ENCODE measurements at regions not wholly inside any gene's neighbourhood (a gene's known extent, or its start where the extent isn't known, plus 50 kb on each side); places are given as distances from the start of the nearest gene placed in this dataset.

DNA sequence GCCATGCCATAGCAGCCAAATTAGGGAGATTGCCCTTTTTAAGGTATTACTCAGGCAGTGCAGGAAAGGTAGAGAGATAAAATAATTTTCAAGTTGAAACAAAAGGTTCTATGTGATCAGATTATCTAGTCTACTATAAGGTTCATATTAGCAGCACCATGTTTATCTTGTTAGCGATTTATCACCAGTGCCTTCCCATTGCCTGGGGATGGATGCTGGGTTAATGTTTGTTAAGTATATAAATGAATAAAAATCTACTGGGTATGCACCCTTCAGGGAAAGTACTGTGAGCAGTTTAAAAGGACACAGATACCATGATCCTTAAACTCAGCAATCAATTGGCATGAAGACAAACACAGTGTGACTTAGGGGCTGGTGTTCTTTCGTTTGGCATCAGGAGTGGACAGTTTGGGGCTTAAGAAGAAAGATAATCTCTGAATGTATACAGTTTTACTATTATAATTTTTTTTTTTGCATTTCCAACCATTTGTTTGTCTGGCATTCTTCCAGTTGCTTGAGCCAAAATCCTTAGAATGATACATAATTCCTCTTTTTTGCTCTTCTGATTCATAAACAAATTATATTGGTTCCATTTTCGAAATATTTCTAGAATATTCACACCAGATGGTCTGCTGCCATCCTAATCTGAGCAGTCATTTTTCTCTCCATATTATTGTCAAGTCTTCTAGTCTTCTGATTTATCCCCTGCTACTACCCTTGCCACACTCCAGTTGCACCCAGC, 512.8 kb upstream of the SLC8A1 start:
- peaks cover 0 to 6% (median 3%) of the 10 kb centered on the region in 7 donors for H3K9me3 Mint-ChIP-seq
- H3K27me3 Mint-ChIP-seq = no peaks in the 10 kb centered on the region
- no peaks in the 10 kb centered on the region for H3K4me1 Mint-ChIP-seq
- no peak overlapping the region for H3K4me3 Mint-ChIP-seq
- H3K27ac Mint-ChIP-seq = no peak overlapping the region
- no peak for DNase-seq
- no peak for ATAC-seq (ENCODE audit: low read depth in 2 of 2)
- H3K36me3 Mint-ChIP-seq = no peaks in the 10 kb centered on the region

DNA sequence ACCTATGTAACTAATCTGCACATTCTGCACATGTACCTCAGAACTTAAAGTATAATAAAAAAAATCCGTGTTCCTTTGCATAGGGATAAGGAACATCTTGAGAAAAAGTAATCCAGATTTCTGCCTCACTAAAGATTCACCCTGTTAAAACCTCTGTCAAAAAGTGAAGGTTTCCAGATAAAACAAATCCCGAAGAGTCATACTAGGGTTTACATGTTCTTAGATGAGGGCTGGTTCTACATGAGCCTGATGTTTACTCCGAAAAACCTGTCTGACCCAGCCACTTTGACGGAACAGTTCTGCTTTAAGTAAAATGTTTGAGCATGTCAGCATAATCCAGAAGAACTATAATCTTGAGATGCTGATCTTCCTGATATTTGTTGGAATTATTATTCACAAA, 515.6 kb upstream of the SLC8A1 start:
- H3K4me1 Mint-ChIP-seq = no peaks in the 10 kb centered on the region
- no peak for ATAC-seq (ENCODE audit: low read depth in 2 of 2)
- H3K4me3 Mint-ChIP-seq = no peak overlapping the region

DNA sequence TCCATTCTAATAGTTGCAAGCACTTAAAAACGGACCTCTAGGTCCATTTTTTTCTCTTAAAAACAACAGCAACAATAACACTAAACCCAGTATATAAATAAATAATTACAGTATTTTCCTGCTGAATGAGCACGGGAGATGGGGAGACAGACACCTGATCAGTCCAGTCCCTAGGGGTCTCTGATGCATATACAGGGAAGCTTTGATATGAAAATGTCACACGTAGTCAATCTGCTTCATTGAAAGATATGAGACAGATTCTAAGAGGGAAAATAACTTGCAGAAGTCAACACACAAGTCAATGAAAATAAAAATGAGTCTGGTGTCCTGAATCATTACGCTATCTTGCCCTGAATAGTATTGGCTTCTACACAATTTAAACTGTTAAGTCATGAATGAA, 523.3 kb upstream of the SLC8A1 start:
- Mint-ChIP-seq H3K36me3 (no peaks in the 10 kb centered on the region), H3K4me1 (no peaks in the 10 kb centered on the region), H3K4me3 (no peak overlapping the region), H3K27me3 (no peaks in the 10 kb centered on the region), H3K27ac (no peak overlapping the region), H3K9me3 (no peaks in the 10 kb centered on the region)
- ATAC-seq (ENCODE audit: low read depth in 2 of 2) (no peak), DNase-seq (no peak)

More for the DNA sequence above, 515.6 kb upstream of the SLC8A1 start:
- DNase-seq = no peak
- Mint-ChIP-seq H3K27me3 (no peaks in the 10 kb centered on the region), H3K36me3 (no peaks in the 10 kb centered on the region), H3K9me3 (peaks cover 0 to 6% (median 3%) of the 10 kb centered on the region in 7 donors), H3K27ac (no peak overlapping the region)

DNA sequence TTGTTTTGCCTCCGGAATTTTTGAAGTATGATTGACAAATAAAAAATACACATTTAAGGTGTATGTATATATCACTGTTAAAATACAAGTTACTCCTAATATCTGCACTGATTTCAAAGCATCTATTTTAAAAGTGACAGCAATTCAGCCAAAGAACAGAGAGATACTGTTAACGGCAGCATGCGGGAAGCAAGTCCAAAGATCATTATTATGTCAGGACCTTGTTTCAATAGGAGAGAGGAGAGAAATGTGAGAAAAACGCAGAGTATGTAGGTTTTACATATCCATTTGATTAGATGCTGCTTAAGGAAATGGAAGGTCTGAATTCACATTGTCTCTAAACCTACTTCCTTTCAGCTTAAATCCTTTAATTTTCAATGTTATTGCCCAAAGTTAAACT, 545.5 kb upstream of the SLC8A1 start:
- H3K27me3 Mint-ChIP-seq = no peaks in the 10 kb centered on the region
- peaks cover 0 to 4% (median 0%) of the 10 kb centered on the region in 7 donors for H3K9me3 Mint-ChIP-seq
- H3K4me3 Mint-ChIP-seq = no peak overlapping the region
- DNase-seq = no peak
- H3K4me1 Mint-ChIP-seq = no peaks in the 10 kb centered on the region
- H3K27ac Mint-ChIP-seq = no peak overlapping the region
- no peaks in the 10 kb centered on the region for H3K36me3 Mint-ChIP-seq
- ATAC-seq (ENCODE audit: low read depth in 2 of 2) = no peak

DNA sequence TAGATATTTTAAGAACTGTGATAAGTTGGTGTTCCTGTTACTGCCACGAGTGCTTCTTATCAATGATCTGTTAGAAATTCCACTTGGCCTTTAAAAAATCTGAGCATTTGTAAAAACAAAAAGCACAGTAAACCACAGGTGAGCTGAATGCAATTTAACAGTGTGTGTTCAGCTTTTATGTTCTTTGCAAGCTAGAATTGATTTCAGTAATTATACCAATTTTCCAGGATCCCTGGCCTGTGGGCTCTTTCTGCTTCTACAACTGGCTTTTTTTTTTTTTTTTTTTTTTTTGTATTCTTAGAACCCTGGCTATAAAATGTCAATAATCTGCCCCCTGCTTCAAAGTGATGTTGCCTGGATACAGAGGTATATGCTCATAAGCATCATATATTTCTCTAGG, 548.5 kb upstream of the SLC8A1 start:
- no peaks in the 10 kb centered on the region for H3K27me3 Mint-ChIP-seq
- H3K4me1 Mint-ChIP-seq = no peaks in the 10 kb centered on the region
- H3K27ac Mint-ChIP-seq = no peak overlapping the region
- H3K9me3 Mint-ChIP-seq = peaks cover 0 to 4% (median 0%) of the 10 kb centered on the region in 7 donors
- no peak for ATAC-seq (ENCODE audit: low read depth in 2 of 2)
- H3K36me3 Mint-ChIP-seq = no peaks in the 10 kb centered on the region
- H3K4me3 Mint-ChIP-seq = no peak overlapping the region
- DNase-seq = no peak

DNA sequence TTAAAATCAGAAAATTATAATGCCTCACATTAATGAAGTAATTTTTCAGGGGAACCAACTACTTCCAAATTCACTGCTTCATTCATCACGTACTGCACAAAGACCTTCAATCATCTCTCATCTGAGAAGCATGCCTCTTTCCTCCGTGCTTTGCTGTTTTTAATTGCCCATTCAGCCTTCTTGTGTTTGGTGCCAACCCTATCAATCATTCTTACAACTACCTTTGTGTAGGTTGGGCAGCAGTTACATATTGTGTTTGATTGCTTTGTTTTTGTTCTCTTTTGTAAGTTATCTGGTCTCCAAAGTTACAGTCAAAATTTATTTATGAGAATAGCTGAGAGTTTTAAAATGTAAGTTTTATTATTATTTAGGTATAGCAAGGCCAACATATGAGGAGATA, 549.0 kb upstream of the SLC8A1 start:
- H3K9me3 Mint-ChIP-seq = peaks cover 0 to 4% (median 0%) of the 10 kb centered on the region in 7 donors
- no peaks in the 10 kb centered on the region for H3K36me3 Mint-ChIP-seq
- no peak overlapping the region for H3K27ac Mint-ChIP-seq
- ATAC-seq (ENCODE audit: low read depth in 2 of 2) (no peak), DNase-seq (no peak)
- no peaks in the 10 kb centered on the region for H3K4me1 Mint-ChIP-seq
- no peak overlapping the region for H3K4me3 Mint-ChIP-seq
- no peaks in the 10 kb centered on the region for H3K27me3 Mint-ChIP-seq

DNA sequence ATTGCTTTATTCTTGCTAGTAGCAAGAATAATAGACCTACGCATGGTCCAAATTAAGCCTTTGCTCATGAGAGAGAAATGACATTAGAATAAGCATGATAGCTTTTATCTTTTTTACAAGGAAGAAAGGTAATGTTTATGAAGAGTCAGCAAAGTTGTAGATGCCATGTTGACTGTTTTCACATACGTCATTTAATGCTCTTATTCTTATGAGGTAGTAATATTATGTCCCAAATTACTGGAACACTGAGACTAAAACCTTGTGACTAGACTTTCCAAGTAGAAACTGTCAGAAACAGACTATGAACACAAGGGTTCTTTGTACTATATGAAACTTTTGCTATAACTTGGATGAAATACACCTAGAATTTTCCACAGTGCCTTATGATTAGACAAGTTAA, 552.8 kb upstream of the SLC8A1 start:
- DNase-seq (no peak), ATAC-seq (ENCODE audit: low read depth in 2 of 2) (no peak)
- Mint-ChIP-seq H3K27ac (no peak overlapping the region), H3K9me3 (peaks cover 0 to 4% (median 0%) of the 10 kb centered on the region in 7 donors), H3K27me3 (no peaks in the 10 kb centered on the region), H3K4me1 (no peaks in the 10 kb centered on the region), H3K36me3 (no peaks in the 10 kb centered on the region), H3K4me3 (no peak overlapping the region)

DNA sequence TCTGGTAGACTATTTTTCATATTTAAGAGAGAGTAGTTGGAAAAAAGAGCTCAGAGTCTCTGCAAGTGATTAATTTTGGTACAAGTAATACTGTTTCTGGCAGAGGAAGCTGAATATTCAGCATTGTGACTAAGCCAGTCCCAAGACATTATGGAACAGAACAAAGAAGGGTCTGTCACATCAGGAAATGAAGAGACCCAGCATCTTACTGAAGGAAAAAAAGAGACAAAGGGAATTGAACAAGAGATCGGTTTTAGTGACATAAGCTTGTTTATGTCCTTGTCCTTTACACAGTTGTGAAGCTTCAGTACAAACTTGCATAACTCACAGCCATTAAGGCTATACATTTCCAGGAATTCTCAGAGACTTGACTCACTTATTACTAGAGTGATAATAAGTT, 568.5 kb upstream of the SLC8A1 start:
- no peaks in the 10 kb centered on the region for H3K9me3 Mint-ChIP-seq
- no peaks in the 10 kb centered on the region for H3K4me1 Mint-ChIP-seq
- H3K36me3 Mint-ChIP-seq = no peaks in the 10 kb centered on the region
- no peak overlapping the region for H3K4me3 Mint-ChIP-seq
- no peak for ATAC-seq (ENCODE audit: low read depth in 2 of 2)
- no peak for DNase-seq
- no peaks in the 10 kb centered on the region for H3K27me3 Mint-ChIP-seq
- H3K27ac Mint-ChIP-seq = no peak overlapping the region

DNA sequence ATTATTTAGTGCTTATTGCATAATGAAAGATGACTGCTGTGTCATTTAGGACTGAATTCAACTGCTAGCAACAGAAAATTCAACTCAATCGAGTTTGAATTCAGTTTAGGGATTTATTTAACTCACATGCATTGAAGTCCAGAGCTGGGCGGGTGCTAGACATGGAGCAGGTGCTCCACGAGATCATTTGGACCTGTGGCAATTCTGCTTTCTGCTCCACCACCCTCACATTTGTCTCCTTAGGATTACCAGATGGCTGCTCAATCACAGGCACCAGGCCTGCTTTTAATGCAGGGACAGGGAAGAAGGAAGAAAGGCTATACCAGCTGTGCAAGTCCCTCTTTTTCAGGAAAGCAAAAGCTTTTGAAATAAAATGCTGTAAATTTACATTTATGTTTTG, 572.9 kb upstream of the SLC8A1 start:
- H3K4me3 Mint-ChIP-seq = no peak overlapping the region
- no peaks in the 10 kb centered on the region for H3K9me3 Mint-ChIP-seq
- no peaks in the 10 kb centered on the region for H3K27me3 Mint-ChIP-seq
- H3K27ac Mint-ChIP-seq = no peak overlapping the region
- ATAC-seq (ENCODE audit: low read depth in 2 of 2) = no peak
- H3K4me1 Mint-ChIP-seq = no peaks in the 10 kb centered on the region
- no peak for DNase-seq
- H3K36me3 Mint-ChIP-seq = no peaks in the 10 kb centered on the region

DNA sequence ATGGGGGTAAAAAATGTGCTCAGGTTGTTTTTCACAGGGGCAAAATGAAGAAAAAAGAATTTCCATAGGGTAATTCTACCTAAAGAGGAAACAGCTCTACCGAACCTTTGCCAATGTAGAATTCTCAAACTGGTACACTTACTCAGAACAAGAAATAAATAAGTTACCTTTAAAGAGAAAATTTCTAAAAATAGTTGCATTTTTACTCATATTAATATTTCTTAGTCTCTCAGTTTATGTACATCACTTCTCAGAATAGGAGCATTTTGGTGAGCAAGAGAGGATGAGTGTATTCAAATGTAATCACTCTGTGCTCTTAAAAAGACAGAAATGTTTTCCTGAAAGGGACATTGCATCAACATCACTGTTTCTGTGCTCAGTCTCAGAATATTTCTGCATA, 574.7 kb upstream of the SLC8A1 start:
- H3K4me3 Mint-ChIP-seq = no peak overlapping the region
- no peaks in the 10 kb centered on the region for H3K27me3 Mint-ChIP-seq
- H3K36me3 Mint-ChIP-seq = no peaks in the 10 kb centered on the region
- ATAC-seq (ENCODE audit: low read depth in 2 of 2) = no peak
- no peak overlapping the region for H3K27ac Mint-ChIP-seq
- no peaks in the 10 kb centered on the region for H3K4me1 Mint-ChIP-seq
- H3K9me3 Mint-ChIP-seq = peaks cover 0 to 5% (median 0%) of the 10 kb centered on the region in 7 donors
- no peak for DNase-seq

DNA sequence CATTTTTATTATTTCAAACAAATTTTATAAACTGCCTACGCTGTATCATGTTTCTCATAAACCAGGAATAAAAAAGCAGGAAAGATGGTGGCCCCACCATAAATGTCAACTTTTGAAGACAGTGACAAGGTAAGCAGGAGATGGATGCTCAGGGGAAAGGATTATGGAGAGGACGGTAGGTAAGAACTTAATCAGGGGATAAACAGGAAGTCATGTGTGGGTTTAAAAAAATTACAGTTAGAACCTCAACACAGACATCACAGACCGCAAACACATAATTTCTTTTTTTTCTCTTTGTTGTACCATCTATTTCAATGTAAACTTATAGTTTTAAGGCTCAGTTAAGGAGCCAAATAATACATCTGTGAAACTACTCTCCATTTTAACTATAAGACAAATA, 575.2 kb upstream of the SLC8A1 start:
- Mint-ChIP-seq H3K36me3 (no peaks in the 10 kb centered on the region), H3K27me3 (no peaks in the 10 kb centered on the region), H3K27ac (no peak overlapping the region), H3K4me3 (no peak overlapping the region), H3K4me1 (no peaks in the 10 kb centered on the region), H3K9me3 (peaks cover 0 to 5% (median 0%) of the 10 kb centered on the region in 7 donors)
- DNase-seq = no peak
- ATAC-seq (ENCODE audit: low read depth in 2 of 2) = no peak

DNA sequence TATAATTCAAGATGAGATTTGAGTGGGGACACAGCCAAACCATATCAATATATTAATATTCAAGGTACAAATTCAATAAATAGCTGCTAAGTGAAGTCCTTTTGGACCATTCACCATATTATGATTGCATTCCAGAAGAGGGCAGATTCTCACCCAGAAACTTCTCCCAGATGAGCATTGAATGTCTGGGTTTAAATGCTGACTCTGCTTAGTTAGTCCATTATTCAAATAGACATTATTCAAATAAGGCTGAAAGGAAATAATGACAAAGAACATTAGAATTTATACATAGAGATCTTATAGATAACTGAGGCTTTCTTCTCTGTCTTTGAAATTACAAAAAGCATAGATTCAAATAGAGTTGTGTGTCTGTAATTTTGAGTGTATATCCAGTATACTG, 579.4 kb upstream of the SLC8A1 start:
- ATAC-seq (ENCODE audit: low read depth in 2 of 2) (no peak), DNase-seq (no peak)
- H3K4me3 Mint-ChIP-seq = no peak overlapping the region
- H3K4me1 Mint-ChIP-seq = no peaks in the 10 kb centered on the region
- H3K36me3 Mint-ChIP-seq = no peaks in the 10 kb centered on the region
- H3K27me3 Mint-ChIP-seq = no peaks in the 10 kb centered on the region
- no peak overlapping the region for H3K27ac Mint-ChIP-seq
- peaks cover 0 to 9% (median 0%) of the 10 kb centered on the region in 7 donors for H3K9me3 Mint-ChIP-seq

DNA sequence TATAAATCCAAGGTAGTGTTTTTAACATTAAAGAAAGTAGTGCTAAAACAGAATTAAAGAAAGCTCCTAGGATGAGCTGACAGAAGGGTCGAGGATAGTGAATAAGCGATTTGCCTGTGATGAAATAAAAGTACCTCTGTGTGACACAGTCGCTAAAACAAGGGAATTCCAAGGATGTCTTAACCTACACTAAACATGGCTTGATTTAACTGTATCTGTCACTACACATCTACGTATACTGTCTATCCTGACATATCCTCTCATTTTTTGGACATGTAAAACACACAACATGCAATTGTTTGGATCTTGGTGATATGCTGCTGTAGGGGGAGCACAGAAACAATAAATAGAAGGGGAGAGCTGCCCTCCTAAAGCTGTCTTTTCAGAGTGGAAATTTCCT, 580.8 kb upstream of the SLC8A1 start:
- no peak overlapping the region for H3K27ac Mint-ChIP-seq
- H3K36me3 Mint-ChIP-seq = no peaks in the 10 kb centered on the region
- no peaks in the 10 kb centered on the region for H3K4me1 Mint-ChIP-seq
- no peaks in the 10 kb centered on the region for H3K27me3 Mint-ChIP-seq
- DNase-seq (no peak), ATAC-seq (ENCODE audit: low read depth in 2 of 2) (no peak)
- H3K4me3 Mint-ChIP-seq = no peak overlapping the region
- peaks cover 0 to 9% (median 0%) of the 10 kb centered on the region in 7 donors for H3K9me3 Mint-ChIP-seq

DNA sequence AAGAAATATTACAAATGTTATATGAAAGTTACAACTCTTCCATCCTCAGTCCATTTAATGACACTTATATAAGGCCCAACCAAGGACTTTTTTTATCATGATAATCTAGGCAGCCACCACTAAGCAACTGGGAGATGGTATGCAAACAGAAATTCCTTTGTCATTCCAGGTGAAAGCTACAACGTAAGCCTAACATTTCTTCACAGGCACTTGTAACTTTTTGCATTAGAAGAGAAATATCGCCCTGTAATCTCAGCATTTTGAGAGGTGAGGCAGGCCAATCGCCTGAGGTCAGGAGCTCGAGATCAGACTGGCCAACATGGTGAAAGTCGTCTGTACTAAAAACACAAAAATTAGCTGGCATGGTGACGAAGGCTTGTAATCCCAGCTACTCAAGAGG, 581.2 kb upstream of the SLC8A1 start:
- H3K36me3 Mint-ChIP-seq = no peaks in the 10 kb centered on the region
- no peak for DNase-seq
- no peaks in the 10 kb centered on the region for H3K27me3 Mint-ChIP-seq
- H3K4me1 Mint-ChIP-seq = no peaks in the 10 kb centered on the region
- H3K4me3 Mint-ChIP-seq = no peak overlapping the region
- no peak overlapping the region for H3K27ac Mint-ChIP-seq
- peaks cover 0 to 9% (median 0%) of the 10 kb centered on the region in 7 donors for H3K9me3 Mint-ChIP-seq
- ATAC-seq (ENCODE audit: low read depth in 2 of 2) = no peak

DNA sequence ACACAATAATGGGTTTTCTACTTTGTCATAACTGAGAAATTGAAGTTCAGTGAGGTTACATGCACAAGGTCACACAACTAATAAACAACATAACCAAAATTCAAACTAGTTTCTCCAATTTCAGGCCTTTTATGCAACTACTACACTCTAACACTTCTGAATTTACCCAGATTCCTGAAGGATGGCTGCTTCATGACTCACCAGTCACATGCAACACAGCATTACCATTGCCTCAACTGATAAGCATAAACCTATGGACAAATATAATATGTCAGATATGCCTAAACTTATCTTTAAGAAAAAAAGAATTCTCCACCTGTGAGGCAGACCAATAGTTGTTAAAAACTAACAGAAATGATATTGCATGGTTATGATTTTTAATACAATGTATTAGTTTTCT, 586.5 kb upstream of the SLC8A1 start:
- Mint-ChIP-seq H3K27ac (no peak overlapping the region), H3K27me3 (no peaks in the 10 kb centered on the region), H3K4me3 (no peak overlapping the region), H3K36me3 (no peaks in the 10 kb centered on the region), H3K4me1 (no peaks in the 10 kb centered on the region), H3K9me3 (peaks cover 0 to 4% (median 0%) of the 10 kb centered on the region in 7 donors)
- no peak for DNase-seq
- ATAC-seq (ENCODE audit: low read depth in 2 of 2) = no peak

All from naive B cell (primary cell).